ENCODE measurements at regions not wholly inside any gene's neighbourhood (a gene's known extent, or its start where the extent isn't known, plus 50 kb on each side); places are given as distances from the start of the nearest gene placed in this dataset.
"Not testable (repeated sequence)": the region's sequence is repeated elsewhere in the genome, so short reads cannot be mapped to it uniquely, and the experiment has no call there.

- DNase-seq (no peak), ATAC-seq (no peak)
- intact Hi-C loops (cut with DNase I): no loop called here
- Histone ChIP-seq H3K36me3 (no peaks in the 10 kb centered on the region), H3K27me3 (ENCODE audit: low read depth) (no peaks in the 10 kb centered on the region), H3K4me3 (no peak overlapping the region), H3K4me1 (no peaks in the 10 kb centered on the region), H3K27ac (no peak overlapping the region), H3K9me3 (no peaks in the 10 kb centered on the region)
- no peak for TF ChIP-seq CTCF (IDR thresholded peaks at IDR 0.05)
These were observed 278.3 kb downstream of the SOX4 start for GRCh38 chr6:21871831-21872230.

DNA sequence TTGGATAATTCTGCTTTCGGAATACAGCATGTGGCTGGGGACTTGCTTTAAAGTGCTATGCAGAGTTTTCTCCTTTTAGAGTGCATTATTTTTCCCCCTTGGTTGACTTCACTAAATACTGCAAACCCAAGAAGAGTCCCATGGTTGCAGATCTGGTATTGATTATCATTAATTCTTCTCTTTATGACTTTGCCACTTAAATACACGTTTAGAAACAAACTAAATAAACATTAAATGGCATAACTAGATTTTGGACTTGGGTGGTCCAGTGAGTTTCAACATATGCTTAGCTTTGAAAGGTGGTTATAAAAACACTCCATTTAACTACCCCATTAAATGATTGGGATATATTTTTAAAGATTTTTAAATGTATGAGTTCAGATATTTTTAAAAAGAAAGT, 279.2 kb downstream of the SOX4 start:
- H3K36me3 ChIP-seq: no peaks in the 10 kb centered on the region
- H3K4me3 ChIP-seq: no peak overlapping the region
- H3K27ac ChIP-seq: no peak overlapping the region
- no peak for TF ChIP-seq CTCF (IDR thresholded peaks at IDR 0.05)
- no peaks in the 10 kb centered on the region for H3K27me3 ChIP-seq (ENCODE audit: low read depth)
- intact Hi-C loops (cut with DNase I): no loop called here
- H3K4me1 ChIP-seq: no peaks in the 10 kb centered on the region
- H3K9me3 ChIP-seq: no peaks in the 10 kb centered on the region
- no peak for DNase-seq
- ATAC-seq: no peak

- no peaks in the 10 kb centered on the region for H3K27me3 ChIP-seq (ENCODE audit: low read depth)
- intact Hi-C loops (cut with DNase I): no loop called here
- no peaks in the 10 kb centered on the region for H3K4me1 ChIP-seq
- no peak for ATAC-seq
- H3K27ac ChIP-seq: no peak overlapping the region
- no peaks in the 10 kb centered on the region for H3K36me3 ChIP-seq
- H3K4me3 ChIP-seq: no peak overlapping the region
- no peak for DNase-seq
- TF ChIP-seq CTCF (IDR thresholded peaks at IDR 0.05): no peak
- H3K9me3 ChIP-seq: no peaks in the 10 kb centered on the region
These were observed 280.0 kb downstream of the SOX4 start for GRCh38 chr6:21873562-21873961.

- no peak for ATAC-seq
- Histone ChIP-seq H3K4me3 (no peak overlapping the region), H3K4me1 (no peaks in the 10 kb centered on the region), H3K9me3 (no peaks in the 10 kb centered on the region), H3K27ac (no peak overlapping the region), H3K36me3 (no peaks in the 10 kb centered on the region), H3K27me3 (ENCODE audit: low read depth) (no peaks in the 10 kb centered on the region)
- intact Hi-C loops (cut with DNase I): no loop called here
- DNase-seq: no peak
- no peak for TF ChIP-seq CTCF (IDR thresholded peaks at IDR 0.05)
These were observed 280.8 kb downstream of the SOX4 start for GRCh38 chr6:21874372-21874771.

DNA sequence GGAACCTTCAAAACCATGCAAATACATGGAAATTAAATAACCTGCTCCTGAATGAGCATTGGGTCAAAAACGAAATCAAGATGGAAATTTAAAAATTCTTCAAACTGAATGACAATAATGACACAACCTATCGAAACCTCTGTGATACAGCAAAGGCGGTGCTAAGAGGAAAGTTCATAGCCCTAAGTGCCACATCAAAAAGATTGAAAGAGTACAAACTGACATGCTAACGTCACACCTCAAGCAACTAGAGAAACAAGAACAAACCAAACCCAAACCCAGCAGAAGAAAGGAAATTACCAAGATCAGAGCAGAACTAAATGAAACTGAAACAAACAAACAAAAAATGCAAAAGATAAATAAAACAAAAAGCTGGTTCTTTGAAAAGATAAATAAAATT, 283.5 kb downstream of the SOX4 start:
- H3K27ac ChIP-seq; ATAC-seq; H3K9me3 ChIP-seq; H3K4me3 ChIP-seq; DNase-seq; intact Hi-C loops (cut with DNase I); H3K4me1 ChIP-seq; H3K36me3 ChIP-seq; H3K27me3 ChIP-seq (ENCODE audit: low read depth): not testable (repeated sequence)

DNA sequence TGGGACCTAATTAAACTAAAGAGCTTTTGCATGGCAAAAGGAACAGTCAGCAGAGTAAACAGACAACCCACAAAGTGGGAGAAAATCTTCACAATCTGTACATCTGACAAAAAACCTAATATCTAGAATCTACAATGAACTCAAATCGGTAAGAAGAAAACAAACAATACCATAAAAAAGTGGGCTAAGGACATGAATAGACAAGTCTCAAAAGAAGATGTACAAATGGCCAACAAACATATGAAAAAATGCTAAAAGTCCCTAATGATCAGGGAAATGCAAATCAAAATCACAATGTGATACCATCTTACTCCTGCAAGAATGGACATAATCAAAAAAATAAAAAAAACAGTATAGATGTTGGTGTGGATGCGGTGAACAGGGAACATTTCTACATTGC, 286.7 kb downstream of the SOX4 start:
- H3K4me1 ChIP-seq; H3K9me3 ChIP-seq; H3K27me3 ChIP-seq (ENCODE audit: low read depth); H3K27ac ChIP-seq; ATAC-seq; H3K4me3 ChIP-seq; DNase-seq; intact Hi-C loops (cut with DNase I); H3K36me3 ChIP-seq: not testable (repeated sequence)

DNA sequence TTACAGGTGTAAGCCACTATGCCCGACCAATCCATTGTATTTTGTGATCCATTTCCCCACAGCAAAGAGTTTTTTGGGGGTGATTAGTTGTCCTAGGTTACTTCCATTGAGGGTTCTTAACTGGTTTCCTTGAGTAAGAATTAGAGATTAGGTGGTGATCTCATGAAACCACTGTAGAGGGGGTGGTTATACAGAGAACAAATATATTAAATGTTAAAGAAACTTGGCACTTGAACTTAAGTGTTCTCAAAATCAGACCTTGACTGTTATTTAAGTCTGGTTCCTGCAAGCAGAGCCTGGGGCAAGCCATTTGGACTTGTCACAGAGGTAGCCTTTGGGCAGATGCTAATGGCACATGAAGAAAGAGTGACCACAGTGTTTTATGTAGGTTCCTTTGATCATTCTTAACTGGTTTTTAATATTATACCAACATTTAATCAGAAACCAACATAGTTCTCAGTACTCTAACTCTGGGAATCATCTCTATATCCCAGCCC, 288.5 kb downstream of the SOX4 start:
- H3K9me3 ChIP-seq: no peaks in the 10 kb centered on the region
- no peaks in the 10 kb centered on the region for H3K27me3 ChIP-seq (ENCODE audit: low read depth)
- no peak overlapping the region for H3K27ac ChIP-seq
- H3K36me3 ChIP-seq: no peaks in the 10 kb centered on the region
- ATAC-seq (no peak), DNase-seq (no peak)
- H3K4me3 ChIP-seq: no peak overlapping the region
- intact Hi-C loops (cut with DNase I): no loop called here
- TF ChIP-seq CTCF (IDR thresholded peaks at IDR 0.05): no peak
- H3K4me1 ChIP-seq: peaks cover 13% of the 10 kb centered on the region

Measured in lower lobe of right lung (tissue), 2 donors.